Coronary artery (tissue), 2 donors: ENCODE measurements at regions not wholly inside any gene's neighbourhood (a gene's known extent, or its start where the extent isn't known, plus 50 kb on each side); places are given as distances from the start of the nearest gene placed in this dataset.
A peak's percentile ranks its signal among the peaks of the same experiment; 100 is the strongest.

Experiments used
- DNase-seq: peaks from one replicate; pipeline ENCODE4 v3.0.0-alpha.2; 2017; ENCODE audit warnings: low spot score
- H3K27ac ChIP-seq, 2 donors: fragments of 200-600 bp; sonication (generic); one replicate each; pipeline ENCODE4 v1.5.1; 2016 to 2019
- H3K4me3 ChIP-seq: fragments of 200-600 bp; sonication (generic); 2 replicates; pipeline ENCODE4 v1.5.1; 2016; ENCODE audit warnings: mild to moderate bottlenecking, moderate library complexity
- TF ChIP-seq, protein P1 (sequence below): fragments of 200-600 bp; sonication (generic); IDR thresholded peaks from one replicate; pipeline ENCODE4 v1.5.1; 2019; ENCODE audit warnings: antibody characterized with exemption

- no peak overlapping the region for H3K27ac ChIP-seq
- no peak overlapping the region for H3K4me3 ChIP-seq
- TF ChIP-seq, protein P1, sequence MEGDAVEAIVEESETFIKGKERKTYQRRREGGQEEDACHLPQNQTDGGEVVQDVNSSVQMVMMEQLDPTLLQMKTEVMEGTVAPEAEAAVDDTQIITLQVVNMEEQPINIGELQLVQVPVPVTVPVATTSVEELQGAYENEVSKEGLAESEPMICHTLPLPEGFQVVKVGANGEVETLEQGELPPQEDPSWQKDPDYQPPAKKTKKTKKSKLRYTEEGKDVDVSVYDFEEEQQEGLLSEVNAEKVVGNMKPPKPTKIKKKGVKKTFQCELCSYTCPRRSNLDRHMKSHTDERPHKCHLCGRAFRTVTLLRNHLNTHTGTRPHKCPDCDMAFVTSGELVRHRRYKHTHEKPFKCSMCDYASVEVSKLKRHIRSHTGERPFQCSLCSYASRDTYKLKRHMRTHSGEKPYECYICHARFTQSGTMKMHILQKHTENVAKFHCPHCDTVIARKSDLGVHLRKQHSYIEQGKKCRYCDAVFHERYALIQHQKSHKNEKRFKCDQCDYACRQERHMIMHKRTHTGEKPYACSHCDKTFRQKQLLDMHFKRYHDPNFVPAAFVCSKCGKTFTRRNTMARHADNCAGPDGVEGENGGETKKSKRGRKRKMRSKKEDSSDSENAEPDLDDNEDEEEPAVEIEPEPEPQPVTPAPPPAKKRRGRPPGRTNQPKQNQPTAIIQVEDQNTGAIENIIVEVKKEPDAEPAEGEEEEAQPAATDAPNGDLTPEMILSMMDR: no peak
- no peak for DNase-seq
Observed at GRCh38 chr2:156883804-156884203, 373.7 kb upstream of the GALNT5 start.

- Histone ChIP-seq H3K27ac (no peak overlapping the region), H3K4me3 (no peak overlapping the region)
- no peak for DNase-seq
- TF ChIP-seq, protein P1: no peak
Observed at GRCh38 chr2:156884216-156884615, 373.3 kb upstream of the GALNT5 start.

DNA sequence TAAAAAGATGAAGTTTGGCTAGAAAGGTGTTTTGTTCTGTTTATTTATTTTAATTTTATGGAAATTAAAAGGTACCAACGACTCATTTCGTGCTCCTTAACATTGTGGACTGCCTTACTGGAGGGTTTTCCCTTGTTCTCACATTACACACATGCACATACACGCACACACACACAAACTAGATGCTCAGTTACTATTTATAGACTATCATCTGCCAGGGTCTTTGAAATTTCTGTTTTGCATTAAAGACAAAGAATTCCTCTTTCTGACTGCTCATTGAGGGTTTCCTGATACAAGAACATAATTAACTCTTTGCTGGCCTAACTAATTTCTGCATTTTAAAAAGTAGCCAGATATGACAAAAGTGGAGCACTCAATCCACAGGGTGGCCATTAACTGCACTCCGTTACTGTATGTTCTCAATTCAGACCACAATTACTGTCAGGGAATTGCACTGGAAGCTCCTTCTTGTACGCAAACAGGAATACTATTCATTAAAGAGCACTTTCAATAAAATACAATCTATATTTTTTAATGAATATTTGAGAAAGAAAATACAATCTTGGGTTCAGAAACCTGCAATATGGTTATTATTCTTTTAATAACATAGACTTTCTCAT, 366.9 kb upstream of the GALNT5 start:
- Histone ChIP-seq H3K4me3 (no peak overlapping the region), H3K27ac (no peak overlapping the region)
- DNase-seq: no peak
- TF ChIP-seq, protein P1: no peak

DNA sequence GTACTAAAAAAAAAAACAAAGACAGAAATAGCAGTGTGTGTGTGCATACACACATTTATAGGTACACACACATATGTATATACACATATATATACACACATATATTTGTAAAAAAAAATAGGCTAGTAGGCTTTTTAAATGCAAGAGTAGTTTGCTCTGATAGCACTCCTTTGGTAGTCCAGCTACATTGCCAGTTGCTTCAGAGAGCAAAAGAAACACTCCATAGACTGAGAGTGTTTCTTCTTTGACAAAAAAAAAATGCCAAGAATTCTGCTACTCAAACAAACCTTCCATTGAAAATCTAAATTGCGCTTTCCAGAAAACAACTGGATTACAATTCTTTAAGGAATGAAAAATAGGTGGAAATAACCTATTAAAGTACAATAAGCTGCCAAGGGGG, 365.9 kb upstream of the GALNT5 start:
- Histone ChIP-seq H3K27ac (no peak overlapping the region), H3K4me3 (no peak overlapping the region)
- TF ChIP-seq, protein P1: no peak
- no peak for DNase-seq

GRCh38 chr2:156892467-156893281, 364.8 kb upstream of the GALNT5 start:
- H3K4me3 ChIP-seq: peak overlapping the region; percentile 56
- H3K27ac ChIP-seq: no peak overlapping the region
- TF ChIP-seq, protein P1: no peak
- no peak for DNase-seq

- no peak for DNase-seq
- Histone ChIP-seq H3K27ac (no peak overlapping the region), H3K4me3 (no peak overlapping the region)
- TF ChIP-seq, protein P1: no peak
Observed at GRCh38 chr2:156896294-156896693, 361.2 kb upstream of the GALNT5 start.

DNA sequence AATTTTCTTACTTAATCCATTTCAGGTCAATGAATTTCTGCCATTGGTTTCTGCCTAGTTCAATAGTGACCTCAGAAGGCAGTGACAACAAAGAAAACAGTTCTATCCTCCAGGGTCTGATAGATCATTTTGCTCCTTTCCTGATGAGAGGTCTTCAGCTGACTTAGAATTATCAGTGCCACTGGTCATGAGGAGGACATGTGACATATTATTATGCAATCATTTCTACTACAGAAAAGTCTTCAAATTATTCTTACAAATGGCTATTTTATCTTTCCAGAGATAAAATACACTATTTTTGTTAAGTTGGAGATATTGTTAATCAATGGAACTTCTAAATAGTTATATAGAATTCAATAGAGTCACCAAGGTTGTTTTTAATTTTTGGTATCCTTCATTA, 360.0 kb upstream of the GALNT5 start:
- TF ChIP-seq, protein P1: no peak
- Histone ChIP-seq H3K4me3 (no peak overlapping the region), H3K27ac (no peak overlapping the region)
- no peak for DNase-seq
